GM12892 (cell line): ENCODE measurements at regions not wholly inside any gene's neighbourhood (a gene's known extent, or its start where the extent isn't known, plus 50 kb on each side); places are given as distances from the start of the nearest gene placed in this dataset.
"Not testable (repeated sequence)": the region's sequence is repeated elsewhere in the genome, so short reads cannot be mapped to it uniquely, and the experiment has no call there.

ENCODE experiments used
- DNase-seq: peaks from one replicate; pipeline ENCODE4 v3.0.0; 2011; ENCODE audit not compliant: insufficient read length
- FAIRE-seq: peaks from 2 replicates; lab custom pipeline; 2011; peaks lifted over from hg19 to GRCh38; lab: Jason Lieb, UNC
- POLR2A ChIP-seq: IDR thresholded peaks from 2 replicates; pipeline ENCODE4 v1.6.1; 2011; ENCODE audit warnings: low read depth, low read length, control low read depth
- POLR2AphosphoS5 ChIP-seq: IDR thresholded peaks from 2 replicates; pipeline ENCODE4 v1.6.1; 2011; ENCODE audit warnings: low read depth, low read length, control low read depth
- TAF1 ChIP-seq: IDR thresholded peaks from 2 replicates; pipeline ENCODE4 v1.6.1; 2011; ENCODE audit warnings: low read depth, mild to moderate bottlenecking, control low read depth, low read length, borderline replicate concordance

- no peak for TF ChIP-seq POLR2A
- no peak for TF ChIP-seq POLR2AphosphoS5
- TF ChIP-seq TAF1, result no peak
- FAIRE-seq (no peak), DNase-seq (no peak)
These were observed 1440.9 kb upstream of the ADGRL3 start for GRCh38 chr4:59759082-59759825.

GRCh38 chr4:59762344-59762743 lies 1437.8 kb upstream of the ADGRL3 start:
- FAIRE-seq, result no peak
- no peak for TF ChIP-seq POLR2A
- no peak for TF ChIP-seq POLR2AphosphoS5
- no peak for TF ChIP-seq TAF1
- no peak for DNase-seq

GRCh38 chr4:59770601-59771264 lies 1429.4 kb upstream of the ADGRL3 start:
- FAIRE-seq (no peak), DNase-seq (no peak)
- no peak for TF ChIP-seq POLR2A

GRCh38 chr4:59772641-59773139 lies 1427.4 kb upstream of the ADGRL3 start:
- no peak for FAIRE-seq
- no peak for TF ChIP-seq POLR2AphosphoS5
- no peak for TF ChIP-seq TAF1
- no peak for TF ChIP-seq POLR2A
- no peak for DNase-seq

- FAIRE-seq, DNase-seq: not testable (repeated sequence)
These were observed 1419.9 kb upstream of the ADGRL3 start for GRCh38 chr4:59780271-59780670.

GRCh38 chr4:59805176-59805575 lies 1395.0 kb upstream of the ADGRL3 start:
- no peak for FAIRE-seq
- DNase-seq, result no peak
- TF ChIP-seq POLR2A, result no peak
- TF ChIP-seq POLR2AphosphoS5, result no peak
- no peak for TF ChIP-seq TAF1

- DNase-seq, result no peak
- TF ChIP-seq POLR2AphosphoS5 (no peak), POLR2A (no peak), TAF1 (no peak)
- no peak for FAIRE-seq
These were observed 1385.6 kb upstream of the ADGRL3 start for GRCh38 chr4:59814402-59815010.

- FAIRE-seq (no peak), DNase-seq (no peak)
- TF ChIP-seq POLR2A (no peak), POLR2AphosphoS5 (no peak), TAF1 (no peak)
These were observed 1381.5 kb upstream of the ADGRL3 start for GRCh38 chr4:59818656-59819055.

- TF ChIP-seq POLR2A (no peak), POLR2AphosphoS5 (no peak), TAF1 (no peak)
- no peak for DNase-seq
- no peak for FAIRE-seq
These were observed 1376.8 kb upstream of the ADGRL3 start for GRCh38 chr4:59823311-59823710.

GRCh38 chr4:59825104-59825503 lies 1375.0 kb upstream of the ADGRL3 start:
- FAIRE-seq (no peak), DNase-seq (no peak)
- TF ChIP-seq POLR2A, result no peak
- no peak for TF ChIP-seq TAF1
- no peak for TF ChIP-seq POLR2AphosphoS5

GRCh38 chr4:59831746-59832145 lies 1368.4 kb upstream of the ADGRL3 start:
- FAIRE-seq (no peak), DNase-seq (no peak)
- no peak for TF ChIP-seq POLR2AphosphoS5

GRCh38 chr4:59834943-59835342 lies 1365.2 kb upstream of the ADGRL3 start:
- FAIRE-seq, result no peak
- TF ChIP-seq POLR2AphosphoS5 (no peak), POLR2A (no peak), TAF1 (no peak)

More at GRCh38 chr4:59834943-59835342, 1365.2 kb upstream of the ADGRL3 start:
- DNase-seq, result no peak
